ENCODE measurements at regions not wholly inside any gene's neighbourhood (a gene's known extent, or its start where the extent isn't known, plus 50 kb on each side); places are given as distances from the start of the nearest gene placed in this dataset.

- no peak for DNase-seq (ENCODE audit: low read depth, low spot score)
- POLR2A ChIA-PET, result no interaction called here
- CTCF ChIA-PET, result no interaction called here
- H3K4me3 ChIP-seq (ENCODE audit: low read depth, low read length), result no peak overlapping the region
- TF ChIP-seq CTCF (IDR thresholded peaks at IDR 0.05; ENCODE audit: insufficient read depth, low read length, missing control alignments), result no peak
Measured at GRCh38 chr3:74173090-74173489, 441.4 kb downstream of the CNTN3 start.

GRCh38 chr3:74167926-74168325, 446.5 kb downstream of the CNTN3 start:
- ChIA-PET POLR2A (no interaction called here), CTCF (no interaction called here)
- DNase-seq (ENCODE audit: low read depth, low spot score), result no peak
- no peak overlapping the region for H3K4me3 ChIP-seq (ENCODE audit: low read depth, low read length)
- no peak for TF ChIP-seq CTCF (IDR thresholded peaks at IDR 0.05; ENCODE audit: insufficient read depth, low read length, missing control alignments)

GRCh38 chr3:74165211-74165610, 449.2 kb downstream of the CNTN3 start:
- H3K4me3 ChIP-seq (ENCODE audit: low read depth, low read length), result no peak overlapping the region
- POLR2A ChIA-PET, result no interaction called here
- no peak for TF ChIP-seq CTCF (IDR thresholded peaks at IDR 0.05; ENCODE audit: insufficient read depth, low read length, missing control alignments)
- CTCF ChIA-PET, result no interaction called here
- DNase-seq (ENCODE audit: low read depth, low spot score), result no peak

GRCh38 chr3:74149466-74149865, 465.0 kb downstream of the CNTN3 start:
- DNase-seq (ENCODE audit: low read depth, low spot score), result no peak
- ChIA-PET POLR2A (no interaction called here), CTCF (no interaction called here)
- TF ChIP-seq CTCF (IDR thresholded peaks at IDR 0.05; ENCODE audit: insufficient read depth, low read length, missing control alignments), result no peak
- no peak overlapping the region for H3K4me3 ChIP-seq (ENCODE audit: low read depth, low read length)

DNA sequence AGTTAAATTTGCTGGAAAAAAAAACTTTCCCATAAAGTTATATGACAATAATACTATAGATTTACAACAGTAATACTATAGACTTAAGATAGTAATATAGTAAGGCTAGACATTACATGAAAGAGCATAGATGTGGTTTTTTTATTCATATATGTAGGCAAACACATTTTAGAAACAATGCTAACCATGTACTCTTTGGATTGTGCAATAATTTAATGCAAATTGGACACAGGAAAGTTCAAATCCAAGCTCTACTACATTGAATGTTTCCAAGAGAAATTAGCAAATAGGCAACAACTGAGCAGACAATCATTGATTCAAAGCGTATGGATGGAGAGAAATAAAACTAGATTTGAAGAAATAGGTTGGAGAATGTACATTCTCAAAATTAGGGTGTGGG, 469.2 kb downstream of the CNTN3 start:
- no peak overlapping the region for H3K4me3 ChIP-seq (ENCODE audit: low read depth, low read length)
- CTCF ChIA-PET, result no interaction called here
- DNase-seq (ENCODE audit: low read depth, low spot score), result no peak
- no peak for TF ChIP-seq CTCF (IDR thresholded peaks at IDR 0.05; ENCODE audit: insufficient read depth, low read length, missing control alignments)
- POLR2A ChIA-PET, result no interaction called here

- no peak for DNase-seq (ENCODE audit: low read depth, low spot score)
- POLR2A ChIA-PET, result no interaction called here
- no peak overlapping the region for H3K4me3 ChIP-seq (ENCODE audit: low read depth, low read length)
- CTCF ChIA-PET, result interaction anchor here (0.6 kb wide), 1 partner anchor 757 kb away, joined by 3 read pairs; no protein-coding TSS in a partner anchor
- TF ChIP-seq CTCF (IDR thresholded peaks at IDR 0.05; ENCODE audit: insufficient read depth, low read length, missing control alignments), result peak; percentile 30
Measured at GRCh38 chr3:74139648-74140047, 474.8 kb downstream of the CNTN3 start.
